ENCODE measurements at regions not wholly inside any gene's neighbourhood (a gene's known extent, or its start where the extent isn't known, plus 50 kb on each side); places are given as distances from the start of the nearest gene placed in this dataset.

DNA sequence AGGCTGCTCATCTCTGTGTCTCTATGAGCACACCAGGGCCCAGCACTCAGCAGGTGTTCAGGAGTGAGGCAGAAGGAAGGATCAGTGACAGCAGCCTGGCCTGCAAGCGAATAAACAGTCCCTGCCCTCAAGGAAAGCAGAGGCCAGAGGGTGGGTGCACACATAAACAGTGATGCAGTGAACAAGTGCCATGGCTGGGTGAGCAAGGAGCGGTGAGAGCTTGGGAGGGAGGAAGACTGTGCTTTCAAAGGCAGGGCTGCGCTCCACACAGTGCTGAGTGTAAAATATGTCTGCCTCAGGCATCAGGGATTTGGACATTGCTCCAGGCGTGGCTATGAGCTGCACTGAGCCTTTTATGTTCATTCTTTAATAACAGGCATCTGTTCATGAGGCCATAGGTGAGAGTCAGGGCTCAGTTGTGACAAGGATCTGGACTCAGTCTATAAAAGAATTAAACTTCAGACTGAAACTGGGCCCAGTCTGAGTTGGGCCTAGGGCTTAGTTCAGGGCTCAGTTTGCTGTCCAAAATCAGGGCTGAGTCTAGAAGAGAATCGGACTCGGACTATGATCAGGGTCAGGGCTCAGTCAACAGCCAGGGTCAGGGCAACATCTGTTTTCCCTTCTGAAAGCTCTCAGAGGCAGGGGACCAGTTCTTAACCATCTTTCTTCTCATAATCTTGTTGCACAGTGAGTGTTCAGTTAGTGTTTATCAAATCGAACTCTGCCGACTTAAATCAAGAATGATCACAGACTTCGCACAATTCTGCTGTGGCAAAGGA lies 213.7 kb downstream of the FOXD2 start:
- TF ChIP-seq POLR2A (IDR thresholded peaks at IDR 0.05), result no peak
- TF ChIP-seq POLR2AphosphoS5 (IDR thresholded peaks at IDR 0.05), result no peak
- TF ChIP-seq CTCF (IDR thresholded peaks at IDR 0.05), result no peak

Measured in gastroesophageal sphincter (tissue), 3 donors.